ENCODE measurements at regions not wholly inside any gene's neighbourhood (a gene's known extent, or its start where the extent isn't known, plus 50 kb on each side); places are given as distances from the start of the nearest gene placed in this dataset.

GRCh38 chr12:113665457-113665856 lies 193.8 kb upstream of the LHX5 start:
- Histone ChIP-seq H3K27me3 (ENCODE audit: control insufficient read depth, insufficient read depth, low read length) (peaks cover 13% of the 10 kb centered on the region), H3K4me3 (ENCODE audit: low read depth, low read length) (no peak overlapping the region), H3K36me3 (ENCODE audit: control insufficient read depth, insufficient read depth, low read length) (no peaks in the 10 kb centered on the region)
- DNase-seq (ENCODE audit: low read depth): no peak
- no peak for TF ChIP-seq CTCF (IDR thresholded peaks at IDR 0.05; ENCODE audit: insufficient read depth, low read length, poor library complexity, severe bottlenecking)

GRCh38 chr12:113664224-113664681 lies 192.6 kb upstream of the LHX5 start:
- H3K27me3 ChIP-seq (ENCODE audit: control insufficient read depth, insufficient read depth, low read length): peaks cover 2% of the 10 kb centered on the region
- TF ChIP-seq CTCF (IDR thresholded peaks at IDR 0.05; ENCODE audit: insufficient read depth, low read length, poor library complexity, severe bottlenecking): no peak
- no peak overlapping the region for H3K4me3 ChIP-seq (ENCODE audit: low read depth, low read length)
- DNase-seq (ENCODE audit: low read depth): no peak
- no peaks in the 10 kb centered on the region for H3K36me3 ChIP-seq (ENCODE audit: control insufficient read depth, insufficient read depth, low read length)

GRCh38 chr12:113663396-113663795 lies 191.7 kb upstream of the LHX5 start:
- Histone ChIP-seq H3K27me3 (ENCODE audit: control insufficient read depth, insufficient read depth, low read length) (peaks cover 2% of the 10 kb centered on the region), H3K4me3 (ENCODE audit: low read depth, low read length) (no peak overlapping the region), H3K36me3 (ENCODE audit: control insufficient read depth, insufficient read depth, low read length) (no peaks in the 10 kb centered on the region)
- DNase-seq (ENCODE audit: low read depth): no peak
- TF ChIP-seq CTCF (IDR thresholded peaks at IDR 0.05; ENCODE audit: insufficient read depth, low read length, poor library complexity, severe bottlenecking): no peak

GRCh38 chr12:113660936-113661335 lies 189.3 kb upstream of the LHX5 start:
- no peak for DNase-seq (ENCODE audit: low read depth)
- no peak for TF ChIP-seq CTCF (IDR thresholded peaks at IDR 0.05; ENCODE audit: insufficient read depth, low read length, poor library complexity, severe bottlenecking)
- H3K36me3 ChIP-seq (ENCODE audit: control insufficient read depth, insufficient read depth, low read length): no peaks in the 10 kb centered on the region
- no peaks in the 10 kb centered on the region for H3K27me3 ChIP-seq (ENCODE audit: control insufficient read depth, insufficient read depth, low read length)
- H3K4me3 ChIP-seq (ENCODE audit: low read depth, low read length): no peak overlapping the region

- DNase-seq (ENCODE audit: low read depth): no peak
- TF ChIP-seq CTCF (IDR thresholded peaks at IDR 0.05; ENCODE audit: insufficient read depth, low read length, poor library complexity, severe bottlenecking): no peak
- Histone ChIP-seq H3K27me3 (ENCODE audit: control insufficient read depth, insufficient read depth, low read length) (no peaks in the 10 kb centered on the region), H3K36me3 (ENCODE audit: control insufficient read depth, insufficient read depth, low read length) (no peaks in the 10 kb centered on the region), H3K4me3 (ENCODE audit: low read depth, low read length) (no peak overlapping the region)
Observed at GRCh38 chr12:113659416-113659815, 187.7 kb upstream of the LHX5 start.

GRCh38 chr12:113659015-113659414 lies 187.3 kb upstream of the LHX5 start:
- Histone ChIP-seq H3K27me3 (ENCODE audit: control insufficient read depth, insufficient read depth, low read length) (no peaks in the 10 kb centered on the region), H3K36me3 (ENCODE audit: control insufficient read depth, insufficient read depth, low read length) (no peaks in the 10 kb centered on the region), H3K4me3 (ENCODE audit: low read depth, low read length) (no peak overlapping the region)
- no peak for TF ChIP-seq CTCF (IDR thresholded peaks at IDR 0.05; ENCODE audit: insufficient read depth, low read length, poor library complexity, severe bottlenecking)
- DNase-seq (ENCODE audit: low read depth): no peak

Data from kidney epithelial cell (primary cell).